Activated T-cell treated with anti-CD3 and anti-CD28 coated beads, Interleukin-2, amount 50 U/mL, for 4 hours (primary cell): ENCODE measurements at regions not wholly inside any gene's neighbourhood (a gene's known extent, or its start where the extent isn't known, plus 50 kb on each side); places are given as distances from the start of the nearest gene placed in this dataset.

Experiments used
- ATAC-seq, 2 donors: fragments of 200-7000 bp; cut with Tn5 transposase; one replicate each; pipeline ENCODE4 v1.10.0; 2021
- DNase-seq: peaks from one replicate; pipeline ENCODE4 v3.0.0-alpha.2; 2020
- H3K27me3 Mint-ChIP-seq: one replicate; pipeline ENCODE4 v1.8.0; 2021; ENCODE audit warnings: low read depth, mixed read lengths
- H3K36me3 Mint-ChIP-seq: one replicate; pipeline ENCODE4 v1.8.0; 2022; ENCODE audit warnings: mixed read lengths; ENCODE audit not compliant: insufficient read depth
- H3K4me1 Mint-ChIP-seq: one replicate; pipeline ENCODE4 v1.8.0; 2021; ENCODE audit warnings: low read depth, mixed read lengths
- H3K4me3 Mint-ChIP-seq: one replicate; pipeline ENCODE4 v1.8.0; 2021; ENCODE audit warnings: mild to moderate bottlenecking, moderate library complexity, mixed read lengths
- H3K9me3 Mint-ChIP-seq: one replicate; pipeline ENCODE4 v1.8.0; 2021; ENCODE audit warnings: mixed read lengths

DNA sequence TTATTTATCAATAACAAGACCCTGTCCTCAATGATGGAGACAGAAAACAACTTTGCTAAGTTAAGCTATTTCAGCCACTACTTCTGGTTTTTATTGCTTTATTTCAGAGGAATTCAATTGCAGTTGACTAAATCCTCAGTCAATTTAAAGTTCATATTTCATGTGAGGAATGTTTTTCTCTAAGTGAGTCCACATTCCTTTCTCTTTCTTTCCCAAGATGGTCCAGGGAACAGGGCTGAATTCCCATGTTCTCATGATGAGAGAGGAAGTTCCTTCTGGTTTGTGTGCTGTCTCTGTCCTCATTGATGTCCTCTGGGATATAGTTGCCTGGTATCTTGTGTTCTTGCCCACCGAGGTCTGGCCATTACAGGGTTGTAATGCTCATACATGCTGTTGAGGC, 117.2 kb downstream of the SLIT2 start:
- Mint-ChIP-seq H3K27me3 (no peaks in the 10 kb centered on the region), H3K36me3 (no peaks in the 10 kb centered on the region), H3K4me3 (no peak overlapping the region), H3K4me1 (no peaks in the 10 kb centered on the region), H3K9me3 (no peaks in the 10 kb centered on the region)
- ATAC-seq (no peak), DNase-seq (no peak)

DNA sequence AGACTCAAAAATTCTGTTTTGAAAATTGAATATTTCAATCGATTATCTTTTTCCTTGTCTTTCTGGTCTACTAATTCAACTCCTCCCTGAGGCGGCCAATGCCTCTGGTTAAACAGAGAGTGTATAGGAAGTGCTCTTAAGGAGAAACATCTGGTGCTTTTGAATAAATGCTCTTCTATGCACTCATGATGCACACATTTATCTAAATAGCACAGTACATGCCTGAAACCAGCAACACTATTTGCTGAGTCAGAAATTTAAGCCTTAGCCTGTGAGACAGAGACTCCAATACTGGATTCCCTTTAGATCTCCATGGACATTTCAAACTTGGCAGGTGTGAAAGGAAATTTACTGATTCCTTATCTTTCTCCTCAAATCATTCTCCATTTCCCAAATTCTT, 118.6 kb downstream of the SLIT2 start:
- Mint-ChIP-seq H3K27me3 (no peaks in the 10 kb centered on the region), H3K4me3 (no peak overlapping the region), H3K4me1 (no peaks in the 10 kb centered on the region)

DNA sequence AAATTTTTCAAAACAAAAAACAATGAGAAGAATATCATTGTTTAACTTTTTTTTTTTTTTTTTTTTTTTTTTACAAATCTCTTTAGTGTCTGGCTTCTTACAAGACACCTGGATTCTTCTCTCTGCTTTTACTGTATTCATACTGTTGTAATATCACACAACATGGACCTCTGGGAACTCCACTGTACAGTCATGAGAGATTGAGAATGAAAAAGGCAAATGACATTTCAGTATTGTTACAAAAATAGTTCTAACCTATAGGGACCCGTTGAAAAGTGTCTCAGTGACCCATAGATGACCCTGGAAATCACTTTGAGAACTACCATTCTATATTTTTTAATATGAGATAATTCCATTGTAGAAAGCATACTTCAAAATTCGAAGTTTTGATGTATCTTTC, 124.4 kb downstream of the SLIT2 start:
- no peaks in the 10 kb centered on the region for H3K36me3 Mint-ChIP-seq
- no peak overlapping the region for H3K4me3 Mint-ChIP-seq
- no peaks in the 10 kb centered on the region for H3K4me1 Mint-ChIP-seq
- H3K27me3 Mint-ChIP-seq, result no peaks in the 10 kb centered on the region
- DNase-seq, result no peak
- no peaks in the 10 kb centered on the region for H3K9me3 Mint-ChIP-seq
- ATAC-seq, result no peak

More for the DNA sequence above, 118.6 kb downstream of the SLIT2 start:
- no peak for ATAC-seq
- DNase-seq, result no peak
- Mint-ChIP-seq H3K9me3 (no peaks in the 10 kb centered on the region), H3K36me3 (no peaks in the 10 kb centered on the region)

DNA sequence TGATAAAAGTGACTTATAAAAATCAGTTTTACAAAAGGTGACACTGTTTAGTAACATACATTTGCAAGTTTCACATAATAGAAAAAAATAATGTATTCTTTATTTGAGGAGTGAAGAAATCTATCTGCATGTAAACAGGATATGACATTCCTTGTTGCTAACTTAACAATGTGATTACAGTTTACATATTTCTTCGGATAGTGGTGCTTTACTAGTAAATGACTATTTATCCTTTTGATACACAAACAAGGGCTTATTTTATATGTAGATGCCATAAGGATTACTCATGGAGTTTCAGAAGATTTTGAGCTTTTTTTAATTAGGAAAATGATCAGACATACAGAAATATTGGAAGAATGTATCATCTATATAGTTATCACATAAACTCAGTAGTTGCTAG, 126.5 kb downstream of the SLIT2 start:
- H3K4me1 Mint-ChIP-seq, result no peaks in the 10 kb centered on the region
- H3K9me3 Mint-ChIP-seq, result no peaks in the 10 kb centered on the region
- H3K4me3 Mint-ChIP-seq, result no peak overlapping the region
- DNase-seq (no peak), ATAC-seq (no peak)
- H3K36me3 Mint-ChIP-seq, result no peaks in the 10 kb centered on the region
- H3K27me3 Mint-ChIP-seq, result no peaks in the 10 kb centered on the region

DNA sequence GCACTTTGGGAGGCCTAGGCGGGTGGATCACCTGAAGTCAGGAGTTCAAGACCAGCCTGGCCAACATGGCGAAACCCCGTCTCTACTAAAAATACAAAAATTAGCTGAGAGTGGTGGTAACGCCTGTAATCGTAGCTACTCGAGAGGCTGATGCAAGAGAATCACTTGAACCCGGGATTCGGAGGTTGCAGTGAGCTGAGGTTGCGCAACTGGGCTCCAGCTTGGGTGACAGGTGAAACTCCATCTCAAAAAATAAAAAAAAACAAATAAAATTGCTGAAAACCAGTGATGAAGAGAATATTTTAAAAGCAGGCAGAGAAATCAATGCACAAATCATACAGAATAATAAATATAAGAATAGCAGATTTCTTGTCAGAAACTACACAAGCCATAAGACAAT, 129.3 kb downstream of the SLIT2 start:
- DNase-seq (no peak), ATAC-seq (no peak)
- Mint-ChIP-seq H3K4me3 (no peak overlapping the region), H3K27me3 (no peaks in the 10 kb centered on the region), H3K4me1 (no peaks in the 10 kb centered on the region), H3K36me3 (no peaks in the 10 kb centered on the region), H3K9me3 (no peaks in the 10 kb centered on the region)

DNA sequence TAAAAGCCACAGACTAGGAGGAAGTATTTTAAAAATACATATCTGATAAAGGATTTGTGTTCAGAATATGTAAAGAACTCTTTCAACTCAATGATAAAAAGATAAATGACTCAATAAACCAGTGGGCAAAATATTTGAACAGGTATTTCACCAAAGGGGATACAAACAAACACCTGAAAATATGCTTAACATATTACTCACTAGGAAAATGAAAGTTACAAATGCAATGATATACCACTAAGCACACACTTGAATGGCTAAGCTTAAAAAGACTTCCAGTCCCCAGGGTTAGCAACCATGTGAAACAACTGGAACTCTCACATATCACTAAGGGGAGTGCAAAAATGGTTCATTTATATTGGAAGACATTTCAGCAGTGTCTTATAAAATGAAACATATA, 131.6 kb downstream of the SLIT2 start:
- DNase-seq (no peak), ATAC-seq (no peak)
- Mint-ChIP-seq H3K36me3 (no peaks in the 10 kb centered on the region), H3K9me3 (no peaks in the 10 kb centered on the region), H3K4me3 (no peak overlapping the region), H3K27me3 (no peaks in the 10 kb centered on the region), H3K4me1 (no peaks in the 10 kb centered on the region)

DNA sequence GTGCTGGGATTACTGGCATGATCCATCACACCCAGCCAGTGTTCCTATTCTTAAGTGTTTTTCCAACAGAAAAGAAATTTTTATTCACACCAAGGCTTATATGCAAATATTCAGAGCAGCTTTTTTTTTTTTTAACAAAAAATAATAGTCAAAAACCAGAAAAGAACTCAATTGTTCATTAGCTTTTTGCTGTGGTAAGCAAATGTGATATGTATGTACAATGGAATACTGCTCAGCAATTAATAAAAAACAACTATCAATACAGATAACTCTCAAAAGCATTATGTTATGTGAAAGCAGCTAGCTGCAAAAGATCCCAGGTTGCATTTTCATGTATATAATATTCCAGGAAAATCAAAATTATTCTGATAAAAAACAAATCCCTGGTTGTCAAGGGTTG, 132.3 kb downstream of the SLIT2 start:
- H3K4me3 Mint-ChIP-seq, result no peak overlapping the region
- no peaks in the 10 kb centered on the region for H3K27me3 Mint-ChIP-seq
- no peak for ATAC-seq
- H3K4me1 Mint-ChIP-seq, result no peaks in the 10 kb centered on the region
- H3K36me3 Mint-ChIP-seq, result no peaks in the 10 kb centered on the region
- no peaks in the 10 kb centered on the region for H3K9me3 Mint-ChIP-seq
- no peak for DNase-seq

DNA sequence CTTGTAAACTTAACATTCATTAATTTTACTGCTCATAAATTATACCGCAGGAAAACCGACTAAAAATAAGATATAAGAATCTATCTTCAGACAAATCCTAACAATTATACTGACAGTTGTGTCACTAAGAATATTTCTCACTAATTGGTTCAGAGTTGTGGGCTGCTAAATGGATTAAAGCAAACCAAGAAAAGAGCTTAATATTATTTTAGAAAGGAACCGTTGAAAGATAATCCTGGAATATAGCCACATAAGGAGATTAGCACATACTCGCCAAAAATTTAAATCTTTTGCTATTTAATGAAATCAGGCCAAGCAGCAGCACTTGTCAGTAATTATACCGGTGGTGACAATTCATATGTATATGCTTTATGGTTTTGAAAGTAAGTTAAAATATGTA, 132.8 kb downstream of the SLIT2 start:
- Mint-ChIP-seq H3K27me3 (no peaks in the 10 kb centered on the region), H3K4me1 (no peaks in the 10 kb centered on the region), H3K9me3 (no peaks in the 10 kb centered on the region), H3K4me3 (no peak overlapping the region), H3K36me3 (no peaks in the 10 kb centered on the region)
- DNase-seq, result no peak
- no peak for ATAC-seq

DNA sequence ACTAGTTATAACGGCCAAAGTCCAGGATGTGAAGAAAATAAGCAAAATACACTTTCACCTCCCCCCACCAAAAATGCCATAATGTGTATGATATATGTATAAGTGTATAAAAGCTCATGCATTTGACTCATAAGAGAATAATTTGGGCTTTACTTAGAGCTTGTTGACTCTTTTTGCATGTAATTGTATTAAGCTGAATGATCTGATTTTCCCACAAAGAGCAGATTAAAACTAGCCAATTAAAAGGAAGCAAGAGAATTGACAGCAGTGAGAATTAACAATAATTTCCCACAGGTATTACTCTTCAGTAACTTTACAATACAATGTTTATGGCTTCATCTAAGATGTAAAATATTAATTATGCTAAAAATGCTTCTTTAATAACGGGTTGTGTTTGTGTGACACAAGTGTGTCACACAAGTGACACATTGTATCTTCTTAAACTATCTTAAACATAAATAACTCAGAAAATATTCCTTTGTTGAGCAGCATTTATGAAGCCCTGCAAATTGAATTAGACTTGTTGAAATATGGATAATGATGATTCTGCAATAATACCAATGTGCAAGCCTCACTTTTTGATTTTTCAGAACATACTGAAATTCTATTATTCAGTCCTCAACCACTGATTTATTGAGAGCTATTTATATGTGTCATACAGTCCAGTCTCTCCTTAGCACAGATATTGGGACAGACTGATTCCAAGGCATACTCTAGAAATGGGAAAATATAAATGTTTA, 134.5 kb downstream of the SLIT2 start:
- Mint-ChIP-seq H3K27me3 (no peaks in the 10 kb centered on the region), H3K9me3 (no peaks in the 10 kb centered on the region), H3K4me3 (no peak overlapping the region), H3K4me1 (no peaks in the 10 kb centered on the region), H3K36me3 (no peaks in the 10 kb centered on the region)
- ATAC-seq (no peak), DNase-seq (no peak)

DNA sequence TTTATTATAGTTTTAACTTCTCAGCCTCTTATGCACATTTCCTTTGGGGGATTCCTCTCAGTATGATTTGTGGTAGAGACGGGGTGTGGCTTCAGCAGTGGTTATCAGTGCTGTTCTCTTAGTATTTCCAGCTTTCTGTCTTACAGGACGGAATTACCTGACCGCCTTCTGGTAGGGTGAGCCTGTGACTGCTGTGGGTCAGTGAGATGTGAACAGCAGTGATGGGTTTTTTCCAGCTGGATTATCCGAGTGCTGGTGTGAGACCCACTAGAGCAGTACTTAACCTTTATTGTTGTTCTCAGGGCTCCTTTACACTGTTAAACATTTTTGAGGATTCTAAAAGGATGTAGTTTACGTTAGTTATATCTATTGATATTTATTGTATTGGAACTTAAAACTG, 135.2 kb downstream of the SLIT2 start:
- H3K4me3 Mint-ChIP-seq, result no peak overlapping the region
- H3K4me1 Mint-ChIP-seq, result no peaks in the 10 kb centered on the region

DNA sequence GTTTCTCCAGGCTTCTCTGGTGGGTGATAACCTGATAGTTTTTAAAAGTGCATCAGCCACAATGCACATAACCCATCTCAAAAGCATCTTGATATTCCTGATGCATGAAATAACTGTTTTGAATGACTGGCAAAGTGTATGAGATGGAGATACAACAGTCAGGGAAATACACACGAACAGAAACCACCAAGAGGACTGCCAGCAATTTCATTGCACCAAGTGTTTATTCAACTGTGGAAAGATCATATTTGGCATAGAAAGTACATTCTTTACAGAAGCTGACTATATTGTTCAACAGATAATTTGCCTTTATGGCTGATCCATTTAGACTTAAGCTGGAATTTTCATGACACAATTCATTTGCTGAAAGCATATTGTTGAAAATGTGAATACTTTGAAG, 139.5 kb downstream of the SLIT2 start:
- Mint-ChIP-seq H3K27me3 (no peaks in the 10 kb centered on the region), H3K9me3 (no peaks in the 10 kb centered on the region), H3K36me3 (no peaks in the 10 kb centered on the region), H3K4me3 (no peak overlapping the region), H3K4me1 (no peaks in the 10 kb centered on the region)
- DNase-seq (no peak), ATAC-seq (no peak)

More for the DNA sequence above, 135.2 kb downstream of the SLIT2 start:
- Mint-ChIP-seq H3K36me3 (no peaks in the 10 kb centered on the region), H3K27me3 (no peaks in the 10 kb centered on the region), H3K9me3 (no peaks in the 10 kb centered on the region)
- ATAC-seq (no peak), DNase-seq (no peak)

DNA sequence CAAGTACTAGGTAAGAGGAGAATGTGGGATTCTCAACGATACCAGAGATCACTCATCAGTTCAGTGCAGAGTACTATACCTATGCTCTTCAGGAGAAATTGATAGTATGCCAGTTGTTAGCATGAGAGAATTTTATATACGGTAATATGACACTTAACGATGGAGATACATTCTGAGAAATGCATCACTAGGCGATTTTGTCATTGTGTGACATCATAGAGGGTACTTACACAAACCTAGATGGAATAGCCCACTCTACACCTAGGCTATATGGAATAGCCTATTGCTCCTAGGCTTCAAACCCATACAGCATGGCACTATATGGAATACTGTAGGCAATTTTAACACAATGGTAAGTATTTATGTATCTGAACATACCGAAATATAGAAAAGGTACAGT, 140.2 kb downstream of the SLIT2 start:
- no peak for ATAC-seq
- no peak overlapping the region for H3K4me3 Mint-ChIP-seq
- H3K36me3 Mint-ChIP-seq, result no peaks in the 10 kb centered on the region
- no peak for DNase-seq
- H3K9me3 Mint-ChIP-seq, result no peaks in the 10 kb centered on the region
- H3K4me1 Mint-ChIP-seq, result no peaks in the 10 kb centered on the region
- H3K27me3 Mint-ChIP-seq, result no peaks in the 10 kb centered on the region

DNA sequence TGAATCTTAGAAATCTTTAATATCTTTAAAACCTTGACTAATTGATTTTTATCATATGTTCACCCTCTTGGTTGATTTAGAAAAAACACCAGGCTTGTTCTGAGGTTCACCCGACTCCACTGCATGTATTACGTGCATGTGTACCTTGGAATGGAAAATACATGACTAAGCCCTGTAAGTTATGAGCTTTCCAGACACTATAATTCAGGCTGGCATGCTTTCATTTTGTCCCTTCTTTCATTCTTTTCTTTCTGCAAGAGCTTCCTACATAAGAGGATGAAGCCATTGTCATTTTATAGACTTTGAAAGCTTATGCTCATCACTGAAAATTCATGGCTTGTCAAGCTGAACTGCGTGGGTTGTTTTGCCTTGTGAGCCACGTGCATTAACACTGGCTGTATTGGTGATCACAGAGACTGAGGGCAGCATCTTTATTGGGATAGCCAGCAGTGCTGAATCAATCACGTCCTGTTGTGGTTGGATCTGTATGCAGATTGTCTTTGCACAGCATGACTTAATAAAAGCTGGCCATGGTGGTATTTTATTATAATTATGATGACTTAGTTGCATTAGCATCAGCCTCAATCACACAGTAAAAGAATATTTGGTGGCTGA, 141.9 kb downstream of the SLIT2 start:
- Mint-ChIP-seq H3K4me3 (no peak overlapping the region), H3K27me3 (no peaks in the 10 kb centered on the region), H3K9me3 (no peaks in the 10 kb centered on the region), H3K36me3 (no peaks in the 10 kb centered on the region), H3K4me1 (no peaks in the 10 kb centered on the region)
- ATAC-seq (no peak), DNase-seq (no peak)

DNA sequence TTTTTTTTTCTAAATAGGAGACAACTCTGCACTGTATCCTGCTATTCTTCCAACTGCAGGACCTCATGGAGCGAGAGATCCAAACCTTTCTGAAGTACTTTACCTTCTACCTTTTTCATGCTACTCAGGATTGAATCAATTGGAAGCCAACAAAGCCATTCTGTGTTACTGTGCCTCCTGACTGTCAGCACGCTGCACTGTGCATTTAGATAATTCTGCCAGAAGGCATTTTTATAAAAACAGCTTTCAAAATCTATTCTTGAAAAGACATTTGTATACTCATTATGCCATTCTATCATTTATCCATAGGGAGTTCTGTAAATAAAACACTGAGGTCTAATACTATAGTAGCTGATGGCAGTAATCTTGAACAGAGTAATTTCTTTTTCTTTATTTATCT, 142.8 kb downstream of the SLIT2 start:
- Mint-ChIP-seq H3K9me3 (no peaks in the 10 kb centered on the region), H3K4me1 (no peaks in the 10 kb centered on the region), H3K36me3 (no peaks in the 10 kb centered on the region), H3K4me3 (no peak overlapping the region), H3K27me3 (no peaks in the 10 kb centered on the region)
- ATAC-seq (no peak), DNase-seq (no peak)

DNA sequence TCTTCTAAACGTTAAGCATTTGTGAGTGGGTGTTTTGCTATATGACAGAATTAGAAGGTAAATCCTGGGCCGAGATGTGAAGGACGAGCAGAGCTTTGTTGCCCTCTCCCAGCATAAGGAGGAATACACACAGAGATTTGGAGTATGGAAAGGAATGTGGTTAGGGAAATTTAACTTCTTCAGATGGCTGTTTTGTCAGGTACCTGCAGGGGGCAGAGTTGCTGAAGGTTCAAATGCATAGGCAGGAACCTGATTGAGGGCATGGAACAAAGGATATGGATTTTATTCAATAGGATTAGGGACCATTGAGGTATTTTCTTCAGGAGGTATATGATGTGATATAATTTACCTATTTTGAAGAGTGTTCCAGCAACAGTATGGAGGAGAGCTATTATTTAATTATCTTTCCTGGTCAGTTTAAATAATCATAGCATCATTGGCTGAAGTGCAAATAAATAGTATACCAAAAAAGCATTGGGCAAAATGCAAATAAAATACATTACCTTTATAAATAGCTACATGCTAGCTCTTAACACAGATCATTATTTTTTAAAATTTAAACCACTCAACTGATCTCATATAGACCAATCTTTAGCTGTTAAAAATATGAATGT, 143.6 kb downstream of the SLIT2 start:
- no peak overlapping the region for H3K4me3 Mint-ChIP-seq
- no peak for DNase-seq
- H3K9me3 Mint-ChIP-seq, result no peaks in the 10 kb centered on the region
- H3K36me3 Mint-ChIP-seq, result no peaks in the 10 kb centered on the region
- H3K27me3 Mint-ChIP-seq, result no peaks in the 10 kb centered on the region
- no peaks in the 10 kb centered on the region for H3K4me1 Mint-ChIP-seq
- ATAC-seq, result no peak
